ENCODE measurements at regions not wholly inside any gene's neighbourhood (a gene's known extent, or its start where the extent isn't known, plus 50 kb on each side); places are given as distances from the start of the nearest gene placed in this dataset.

DNA sequence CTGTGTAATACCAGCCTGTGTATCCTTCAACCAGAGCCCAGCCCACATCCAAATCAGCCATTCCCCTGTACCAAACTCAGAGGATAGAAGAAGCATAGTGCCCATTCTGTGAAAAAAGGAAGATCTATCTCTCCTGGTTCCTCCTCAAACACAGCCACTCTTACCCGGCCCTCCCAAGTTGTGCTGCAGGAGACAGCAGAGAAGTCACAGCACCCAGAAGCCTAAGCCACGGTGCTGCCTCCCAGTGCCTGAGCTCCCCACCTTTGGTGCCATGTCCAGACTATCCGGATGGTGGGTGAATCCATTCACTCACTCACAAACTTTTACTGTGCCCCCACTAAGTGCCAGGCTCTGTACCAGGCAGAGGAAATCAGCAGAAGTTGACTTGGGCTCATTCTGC is 166.0 kb upstream of the ZMIZ1 start:
- H3F3A ChIP-seq (replicated peaks; ENCODE audit: insufficient read depth) = no peaks in the 10 kb centered on the region
- no peak overlapping the region for H3K4me3 ChIP-seq (ENCODE audit: low read depth in 2 of 2, low read length in 1 of 2)
- no peak for TF ChIP-seq SIN3A (IDR thresholded peaks at IDR 0.05; ENCODE audit: borderline replicate concordance, low read depth, low read length)
- TF ChIP-seq, protein P1, sequence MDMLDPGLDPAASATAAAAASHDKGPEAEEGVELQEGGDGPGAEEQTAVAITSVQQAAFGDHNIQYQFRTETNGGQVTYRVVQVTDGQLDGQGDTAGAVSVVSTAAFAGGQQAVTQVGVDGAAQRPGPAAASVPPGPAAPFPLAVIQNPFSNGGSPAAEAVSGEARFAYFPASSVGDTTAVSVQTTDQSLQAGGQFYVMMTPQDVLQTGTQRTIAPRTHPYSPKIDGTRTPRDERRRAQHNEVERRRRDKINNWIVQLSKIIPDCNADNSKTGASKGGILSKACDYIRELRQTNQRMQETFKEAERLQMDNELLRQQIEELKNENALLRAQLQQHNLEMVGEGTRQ (IDR thresholded peaks at IDR 0.05; ENCODE audit: borderline replicate concordance, low read depth, low read length) = no peak
- no peak for TF ChIP-seq MXI1 (IDR thresholded peaks at IDR 0.05; ENCODE audit: low read depth, low read length)
- no peak for TF ChIP-seq GABPA (IDR thresholded peaks at IDR 0.05; ENCODE audit: low read depth)
- TF ChIP-seq RAD21 (IDR thresholded peaks at IDR 0.05; ENCODE audit: low read length) = no peak
- no peak for TF ChIP-seq TAF1 (IDR thresholded peaks at IDR 0.05; ENCODE audit: borderline replicate concordance, low read depth, low read length)
- no peak for TF ChIP-seq ELF1 (IDR thresholded peaks at IDR 0.05)
- no peak for TF ChIP-seq YY1 (IDR thresholded peaks at IDR 0.05; ENCODE audit: low read depth)
- no peak for TF ChIP-seq GATA2 (CRISPR knock-in tag; IDR thresholded peaks at IDR 0.05)
- TF ChIP-seq, protein P2, sequence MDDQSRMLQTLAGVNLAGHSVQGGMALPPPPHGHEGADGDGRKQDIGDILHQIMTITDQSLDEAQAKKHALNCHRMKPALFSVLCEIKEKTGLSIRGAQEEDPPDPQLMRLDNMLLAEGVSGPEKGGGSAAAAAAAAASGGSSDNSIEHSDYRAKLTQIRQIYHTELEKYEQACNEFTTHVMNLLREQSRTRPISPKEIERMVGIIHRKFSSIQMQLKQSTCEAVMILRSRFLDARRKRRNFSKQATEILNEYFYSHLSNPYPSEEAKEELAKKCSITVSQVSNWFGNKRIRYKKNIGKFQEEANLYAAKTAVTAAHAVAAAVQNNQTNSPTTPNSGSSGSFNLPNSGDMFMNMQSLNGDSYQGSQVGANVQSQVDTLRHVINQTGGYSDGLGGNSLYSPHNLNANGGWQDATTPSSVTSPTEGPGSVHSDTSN (IDR thresholded peaks at IDR 0.05) = no peak
- TF ChIP-seq NFIC (IDR thresholded peaks at IDR 0.05; ENCODE audit: borderline replicate concordance) = no peak
- TF ChIP-seq CHD2 (IDR thresholded peaks at IDR 0.05; ENCODE audit: low read length, partially characterized antibody) = no peak
- no peak for TF ChIP-seq RXRA (IDR thresholded peaks at IDR 0.05; ENCODE audit: borderline replicate concordance, low read depth)
- TF ChIP-seq JUND (IDR thresholded peaks at IDR 0.05) = no peak
- TF ChIP-seq TEAD4 (IDR thresholded peaks at IDR 0.05; ENCODE audit: borderline replicate concordance, insufficient read depth) = no peak
- no peak for TF ChIP-seq FOXM1 (IDR thresholded peaks at IDR 0.05; ENCODE audit: low read depth)
- no peak for TF ChIP-seq EP300 (IDR thresholded peaks at IDR 0.05; ENCODE audit: borderline replicate concordance in 1 of 2, low read depth in 1 of 2, low read length in 1 of 2)
- no peak for TF ChIP-seq SMC3 (IDR thresholded peaks at IDR 0.05; ENCODE audit: low read depth, low read length)
- TF ChIP-seq RCOR1 (IDR thresholded peaks at IDR 0.05; ENCODE audit: low read length) = no peak
- peaks cover 0 to 9% of the 10 kb centered on the region in 2 experiments; a peak in 1 of 4 replicates for H3K4me1 ChIP-seq (ENCODE audit: control insufficient read depth in 1 of 2, insufficient read depth in 2 of 2, low read depth in 1 of 2, low read length in 1 of 2)
- 71% methylated on average over 3 of the region's 3 CpGs for WGBS (ENCODE audit: low lambda C conversion rate)
- H3K4me2 ChIP-seq = no peak overlapping the region
- POLR2A ChIA-PET = no interaction called here
- no peak overlapping the region for H3K27ac ChIP-seq (ENCODE audit: low read depth in 2 of 2, low read length in 1 of 2)
- CTCF ChIA-PET = no interaction called here
- no peaks in the 10 kb centered on the region for H3K36me3 ChIP-seq (replicated peaks in 1 of 2; ENCODE audit: control insufficient read depth in 1 of 2, insufficient read depth in 2 of 2, low read length in 1 of 2)
- H3K9ac ChIP-seq = no peak overlapping the region
- no peaks in the 10 kb centered on the region for H3K9me3 ChIP-seq
- H2AFZ ChIP-seq (ENCODE audit: low read depth) = no peak overlapping the region
- DNase-seq = no peak
- no peaks in the 10 kb centered on the region for H3K27me3 ChIP-seq (ENCODE audit: insufficient read depth)
- H4K20me1 ChIP-seq (ENCODE audit: insufficient read depth) = no peaks in the 10 kb centered on the region
- H3K79me2 ChIP-seq (ENCODE audit: insufficient read depth) = no peaks in the 10 kb centered on the region
- H3K9me2 ChIP-seq = no peaks in the 10 kb centered on the region

DNA sequence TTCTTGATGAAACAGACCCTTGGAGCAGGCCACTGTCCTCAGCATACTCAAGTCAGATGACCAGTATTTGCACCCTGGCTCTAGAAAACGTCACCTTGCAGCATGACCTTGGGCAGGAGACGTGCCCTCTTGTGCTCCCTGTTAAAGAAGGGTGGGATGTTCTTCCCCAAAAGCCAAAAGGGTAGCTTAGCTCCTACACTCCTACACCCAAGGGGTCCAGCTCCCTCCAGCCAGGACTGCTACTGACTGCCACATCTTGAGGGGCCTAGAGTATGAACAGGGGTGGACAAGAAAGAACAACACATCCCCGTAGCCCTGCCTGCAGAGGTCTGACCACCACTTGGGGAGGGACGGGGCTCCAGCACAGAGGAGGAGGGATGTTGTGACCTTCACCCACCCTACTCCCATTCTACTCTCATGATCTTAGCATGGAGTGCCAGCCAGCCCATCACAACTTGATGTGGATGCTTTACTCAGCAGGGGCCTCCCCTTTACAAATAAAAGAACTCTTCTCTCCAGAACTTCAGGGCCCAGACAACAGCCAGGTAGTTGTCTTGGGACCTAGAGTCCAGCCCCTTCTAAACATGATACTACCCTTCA is 165.3 kb upstream of the ZMIZ1 start:
- H3K4me2 ChIP-seq = no peak overlapping the region
- H3K9me3 ChIP-seq = no peaks in the 10 kb centered on the region
- H3K36me3 ChIP-seq (replicated peaks in 1 of 2; ENCODE audit: control insufficient read depth in 1 of 2, insufficient read depth in 2 of 2, low read length in 1 of 2) = no peaks in the 10 kb centered on the region
- no peak for DNase-seq
- H3K4me3 ChIP-seq (ENCODE audit: low read depth in 2 of 2, low read length in 1 of 2) = no peak overlapping the region
- 77% methylated on average over 3 of the region's 4 CpGs for WGBS (ENCODE audit: low lambda C conversion rate)
- no peaks in the 10 kb centered on the region for H3K27me3 ChIP-seq (ENCODE audit: insufficient read depth)
- CTCF ChIA-PET = no interaction called here
- no peak overlapping the region for H3K27ac ChIP-seq (ENCODE audit: low read depth in 2 of 2, low read length in 1 of 2)
- no peaks in the 10 kb centered on the region for H3F3A ChIP-seq (replicated peaks; ENCODE audit: insufficient read depth)
- POLR2A ChIA-PET = no interaction called here
- H3K4me1 ChIP-seq (ENCODE audit: control insufficient read depth in 1 of 2, insufficient read depth in 2 of 2, low read depth in 1 of 2, low read length in 1 of 2) = peaks cover 0 to 9% of the 10 kb centered on the region in 2 experiments; a peak in 1 of 4 replicates
- H3K79me2 ChIP-seq (ENCODE audit: insufficient read depth) = no peaks in the 10 kb centered on the region
- H3K9ac ChIP-seq = no peak overlapping the region
- no peaks in the 10 kb centered on the region for H4K20me1 ChIP-seq (ENCODE audit: insufficient read depth)
- H3K9me2 ChIP-seq = no peaks in the 10 kb centered on the region
- no peak overlapping the region for H2AFZ ChIP-seq (ENCODE audit: low read depth)
- no peak for TF ChIP-seq MEF2A (IDR thresholded peaks at IDR 0.05; ENCODE audit: borderline replicate concordance, low read depth)
- no peak for TF ChIP-seq RFX5 (IDR thresholded peaks at IDR 0.05; ENCODE audit: low read length)
- TF ChIP-seq, protein P3, sequence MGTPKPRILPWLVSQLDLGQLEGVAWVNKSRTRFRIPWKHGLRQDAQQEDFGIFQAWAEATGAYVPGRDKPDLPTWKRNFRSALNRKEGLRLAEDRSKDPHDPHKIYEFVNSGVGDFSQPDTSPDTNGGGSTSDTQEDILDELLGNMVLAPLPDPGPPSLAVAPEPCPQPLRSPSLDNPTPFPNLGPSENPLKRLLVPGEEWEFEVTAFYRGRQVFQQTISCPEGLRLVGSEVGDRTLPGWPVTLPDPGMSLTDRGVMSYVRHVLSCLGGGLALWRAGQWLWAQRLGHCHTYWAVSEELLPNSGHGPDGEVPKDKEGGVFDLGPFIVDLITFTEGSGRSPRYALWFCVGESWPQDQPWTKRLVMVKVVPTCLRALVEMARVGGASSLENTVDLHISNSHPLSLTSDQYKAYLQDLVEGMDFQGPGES (IDR thresholded peaks at IDR 0.05; ENCODE audit: low read depth, low read length) = no peak
- TF ChIP-seq, protein P4, sequence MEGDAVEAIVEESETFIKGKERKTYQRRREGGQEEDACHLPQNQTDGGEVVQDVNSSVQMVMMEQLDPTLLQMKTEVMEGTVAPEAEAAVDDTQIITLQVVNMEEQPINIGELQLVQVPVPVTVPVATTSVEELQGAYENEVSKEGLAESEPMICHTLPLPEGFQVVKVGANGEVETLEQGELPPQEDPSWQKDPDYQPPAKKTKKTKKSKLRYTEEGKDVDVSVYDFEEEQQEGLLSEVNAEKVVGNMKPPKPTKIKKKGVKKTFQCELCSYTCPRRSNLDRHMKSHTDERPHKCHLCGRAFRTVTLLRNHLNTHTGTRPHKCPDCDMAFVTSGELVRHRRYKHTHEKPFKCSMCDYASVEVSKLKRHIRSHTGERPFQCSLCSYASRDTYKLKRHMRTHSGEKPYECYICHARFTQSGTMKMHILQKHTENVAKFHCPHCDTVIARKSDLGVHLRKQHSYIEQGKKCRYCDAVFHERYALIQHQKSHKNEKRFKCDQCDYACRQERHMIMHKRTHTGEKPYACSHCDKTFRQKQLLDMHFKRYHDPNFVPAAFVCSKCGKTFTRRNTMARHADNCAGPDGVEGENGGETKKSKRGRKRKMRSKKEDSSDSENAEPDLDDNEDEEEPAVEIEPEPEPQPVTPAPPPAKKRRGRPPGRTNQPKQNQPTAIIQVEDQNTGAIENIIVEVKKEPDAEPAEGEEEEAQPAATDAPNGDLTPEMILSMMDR (IDR thresholded peaks at IDR 0.05) = no peak
- no peak for TF ChIP-seq MXI1 (IDR thresholded peaks at IDR 0.05; ENCODE audit: low read depth, low read length)
- TF ChIP-seq, protein P5, sequence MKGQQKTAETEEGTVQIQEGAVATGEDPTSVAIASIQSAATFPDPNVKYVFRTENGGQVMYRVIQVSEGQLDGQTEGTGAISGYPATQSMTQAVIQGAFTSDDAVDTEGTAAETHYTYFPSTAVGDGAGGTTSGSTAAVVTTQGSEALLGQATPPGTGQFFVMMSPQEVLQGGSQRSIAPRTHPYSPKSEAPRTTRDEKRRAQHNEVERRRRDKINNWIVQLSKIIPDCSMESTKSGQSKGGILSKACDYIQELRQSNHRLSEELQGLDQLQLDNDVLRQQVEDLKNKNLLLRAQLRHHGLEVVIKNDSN (IDR thresholded peaks at IDR 0.05; ENCODE audit: borderline replicate concordance, low read depth) = no peak
